ENCODE measurements at regions not wholly inside any gene's neighbourhood (a gene's known extent, or its start where the extent isn't known, plus 50 kb on each side); places are given as distances from the start of the nearest gene placed in this dataset.
"Not testable (repeated sequence)": the region's sequence is repeated elsewhere in the genome, so short reads cannot be mapped to it uniquely, and the experiment has no call there.

DNA sequence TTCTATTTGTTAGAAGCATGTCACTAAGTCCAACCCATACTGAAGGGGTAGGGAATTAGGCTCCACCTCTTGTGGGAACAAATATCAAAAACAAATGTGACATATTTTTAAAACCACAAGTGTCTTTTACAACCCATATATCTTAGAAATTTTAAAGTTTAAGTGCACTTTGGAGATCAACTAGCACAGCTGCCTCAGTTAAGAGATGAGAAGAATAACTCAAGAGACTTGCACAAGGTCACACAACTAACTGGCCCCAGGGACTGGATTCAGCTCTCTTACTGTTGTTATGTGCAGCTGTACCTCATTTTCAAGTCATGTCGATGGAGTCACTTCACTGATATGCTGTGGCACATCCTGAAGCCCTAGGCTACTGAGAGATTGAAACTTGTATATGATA lies 102.9 kb upstream of the BMP2 start:
- intact Hi-C loops (cut with DNase I; ENCODE audit: low total_unique reads): no loop called here
- TF ChIP-seq, protein P1, sequence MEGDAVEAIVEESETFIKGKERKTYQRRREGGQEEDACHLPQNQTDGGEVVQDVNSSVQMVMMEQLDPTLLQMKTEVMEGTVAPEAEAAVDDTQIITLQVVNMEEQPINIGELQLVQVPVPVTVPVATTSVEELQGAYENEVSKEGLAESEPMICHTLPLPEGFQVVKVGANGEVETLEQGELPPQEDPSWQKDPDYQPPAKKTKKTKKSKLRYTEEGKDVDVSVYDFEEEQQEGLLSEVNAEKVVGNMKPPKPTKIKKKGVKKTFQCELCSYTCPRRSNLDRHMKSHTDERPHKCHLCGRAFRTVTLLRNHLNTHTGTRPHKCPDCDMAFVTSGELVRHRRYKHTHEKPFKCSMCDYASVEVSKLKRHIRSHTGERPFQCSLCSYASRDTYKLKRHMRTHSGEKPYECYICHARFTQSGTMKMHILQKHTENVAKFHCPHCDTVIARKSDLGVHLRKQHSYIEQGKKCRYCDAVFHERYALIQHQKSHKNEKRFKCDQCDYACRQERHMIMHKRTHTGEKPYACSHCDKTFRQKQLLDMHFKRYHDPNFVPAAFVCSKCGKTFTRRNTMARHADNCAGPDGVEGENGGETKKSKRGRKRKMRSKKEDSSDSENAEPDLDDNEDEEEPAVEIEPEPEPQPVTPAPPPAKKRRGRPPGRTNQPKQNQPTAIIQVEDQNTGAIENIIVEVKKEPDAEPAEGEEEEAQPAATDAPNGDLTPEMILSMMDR (IDR thresholded peaks at IDR 0.05): no peak
- H3K27ac ChIP-seq: no peak overlapping the region
- H3K4me1 ChIP-seq: no peaks in the 10 kb centered on the region
- no peaks in the 10 kb centered on the region for H3K36me3 ChIP-seq
- DNase-seq: no peak
- no peaks in the 10 kb centered on the region for H3K27me3 ChIP-seq
- H3K4me3 ChIP-seq: no peak overlapping the region
- no peaks in the 10 kb centered on the region for H3K9me3 ChIP-seq

DNA sequence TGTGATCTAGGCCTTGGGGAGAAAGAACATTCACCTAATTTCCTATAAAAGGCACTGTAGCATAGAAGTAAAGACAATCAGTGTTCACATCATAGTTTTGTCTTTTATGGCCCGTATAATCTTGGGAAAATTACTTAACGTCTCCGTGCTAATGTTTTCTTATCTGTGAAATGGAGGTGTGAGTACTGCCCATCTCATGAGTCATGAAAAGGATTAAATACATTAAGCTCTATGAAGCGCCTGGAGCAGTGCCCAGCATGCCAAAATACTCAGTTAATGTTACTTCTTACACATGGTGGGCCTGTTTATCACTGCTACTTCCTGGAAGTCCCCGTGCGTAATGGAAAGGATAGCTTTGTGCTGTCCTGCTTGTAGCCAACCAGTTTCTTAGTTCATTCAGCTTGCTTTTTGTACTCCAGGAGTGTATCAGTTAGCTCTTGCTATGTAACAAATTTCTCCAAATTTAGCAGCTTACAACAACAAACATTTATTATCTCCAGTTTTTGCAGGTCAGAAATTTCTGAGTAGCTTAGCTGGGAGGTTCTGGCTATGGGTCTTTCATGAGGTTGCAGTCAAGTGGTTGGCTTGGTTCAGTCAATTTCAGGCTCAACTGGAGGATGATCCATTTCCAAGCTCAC lies 103.6 kb upstream of the BMP2 start:
- Histone ChIP-seq H3K36me3 (no peaks in the 10 kb centered on the region), H3K9me3 (no peaks in the 10 kb centered on the region), H3K4me1 (no peaks in the 10 kb centered on the region), H3K4me3 (no peak overlapping the region), H3K27me3 (no peaks in the 10 kb centered on the region), H3K27ac (no peak overlapping the region)
- TF ChIP-seq, protein P1 (IDR thresholded peaks at IDR 0.05): no peak
- intact Hi-C loops (cut with DNase I; ENCODE audit: low total_unique reads): no loop called here
- DNase-seq: no peak

DNA sequence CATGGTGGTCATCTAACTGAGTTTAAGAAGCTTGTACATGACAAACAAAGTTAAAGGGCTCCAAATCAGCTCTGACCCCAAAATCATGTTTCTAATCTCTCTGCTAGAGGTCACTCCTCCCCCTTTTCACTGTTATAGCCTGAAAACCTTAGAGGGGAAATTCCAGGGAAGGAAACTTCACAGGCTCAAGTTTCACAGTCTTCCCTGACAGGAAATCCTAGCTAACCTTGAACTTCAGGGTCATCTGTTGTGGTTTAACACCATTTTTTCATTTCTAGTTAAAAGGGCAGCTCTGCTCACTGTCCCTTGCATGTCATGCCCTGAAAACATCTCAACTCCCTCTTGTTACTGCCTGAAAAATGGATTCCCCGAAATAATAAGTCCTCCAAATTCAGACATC lies 104.4 kb upstream of the BMP2 start:
- Histone ChIP-seq H3K27ac (no peak overlapping the region), H3K4me3 (no peak overlapping the region), H3K36me3 (no peaks in the 10 kb centered on the region), H3K4me1 (no peaks in the 10 kb centered on the region), H3K27me3 (no peaks in the 10 kb centered on the region), H3K9me3 (no peaks in the 10 kb centered on the region)
- no peak for DNase-seq
- intact Hi-C loops (cut with DNase I; ENCODE audit: low total_unique reads): no loop called here
- TF ChIP-seq, protein P1 (IDR thresholded peaks at IDR 0.05): no peak

DNA sequence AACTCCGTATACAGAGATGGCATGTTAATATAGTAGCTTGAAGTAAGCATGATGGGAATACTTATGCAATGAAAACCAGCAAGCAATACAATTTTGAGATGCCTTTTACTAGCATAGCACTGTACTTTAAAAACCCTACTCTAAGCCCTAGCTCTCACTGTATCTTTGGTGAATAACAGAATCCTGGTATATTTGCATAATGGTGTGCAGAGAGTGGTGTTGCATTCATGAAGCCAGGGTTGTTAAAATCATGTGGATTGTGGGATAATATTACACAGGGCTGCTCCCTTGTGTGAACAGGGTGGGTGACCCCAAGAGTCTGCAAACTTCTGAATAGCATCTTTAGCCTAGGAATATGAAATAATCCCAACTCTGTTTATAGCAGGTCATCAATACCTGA lies 105.2 kb upstream of the BMP2 start:
- H3K4me1 ChIP-seq: no peaks in the 10 kb centered on the region
- TF ChIP-seq, protein P1 (IDR thresholded peaks at IDR 0.05): no peak
- intact Hi-C loops (cut with DNase I; ENCODE audit: low total_unique reads): no loop called here

DNA sequence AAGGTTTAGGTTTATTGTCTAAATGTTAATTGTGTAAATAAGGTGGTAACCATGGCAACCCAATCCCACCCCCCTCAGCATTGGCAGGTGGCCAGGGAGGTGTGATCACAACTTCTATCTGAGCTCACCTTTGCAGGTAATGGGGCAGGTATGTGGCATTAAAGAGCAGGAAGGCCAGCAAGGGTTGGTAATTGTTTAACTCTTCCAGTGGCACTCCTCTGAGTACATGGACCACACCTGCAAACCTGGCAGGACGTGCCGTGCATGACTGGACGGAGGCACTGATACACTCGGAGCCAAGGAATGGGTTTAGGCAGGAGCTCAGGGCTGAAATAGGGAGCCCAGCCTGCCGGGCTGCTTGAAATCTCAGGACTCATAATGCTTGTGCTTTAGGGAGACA lies 107.0 kb upstream of the BMP2 start:
- intact Hi-C loops (cut with DNase I; ENCODE audit: low total_unique reads): no loop called here
- DNase-seq: no peak
- no peaks in the 10 kb centered on the region for H3K9me3 ChIP-seq
- no peaks in the 10 kb centered on the region for H3K4me1 ChIP-seq
- H3K36me3 ChIP-seq: no peaks in the 10 kb centered on the region
- H3K4me3 ChIP-seq: no peak overlapping the region
- H3K27me3 ChIP-seq: no peaks in the 10 kb centered on the region
- TF ChIP-seq, protein P1 (IDR thresholded peaks at IDR 0.05): no peak
- H3K27ac ChIP-seq: no peak overlapping the region

More for the DNA sequence above, 105.2 kb upstream of the BMP2 start:
- Histone ChIP-seq H3K27me3 (no peaks in the 10 kb centered on the region), H3K36me3 (no peaks in the 10 kb centered on the region), H3K4me3 (no peak overlapping the region), H3K9me3 (no peaks in the 10 kb centered on the region), H3K27ac (no peak overlapping the region)
- no peak for DNase-seq

DNA sequence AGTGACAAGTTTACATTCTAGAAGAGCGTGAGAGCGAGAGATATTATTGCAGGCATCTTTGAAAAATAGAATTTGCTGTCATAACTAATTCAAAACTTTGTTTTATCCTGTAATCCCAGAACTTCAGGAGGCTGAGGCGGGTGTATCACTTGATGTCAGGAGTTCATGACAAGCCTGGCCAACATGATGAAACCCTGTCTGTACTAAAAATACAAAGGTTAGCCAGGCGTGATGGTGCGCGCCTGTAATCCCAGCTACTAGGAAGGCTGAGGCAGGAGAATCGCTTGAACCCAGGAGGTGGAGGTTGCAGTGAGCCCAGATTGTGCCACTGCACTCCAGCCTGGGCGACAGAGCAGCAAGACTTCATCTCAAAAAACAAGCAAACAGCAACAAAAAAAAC lies 108.6 kb upstream of the BMP2 start:
- not testable (repeated sequence) for H3K4me1 ChIP-seq, DNase-seq

More for the DNA sequence above, 108.6 kb upstream of the BMP2 start:
- H3K36me3 ChIP-seq; H3K27me3 ChIP-seq; H3K27ac ChIP-seq; H3K9me3 ChIP-seq; intact Hi-C loops (cut with DNase I; ENCODE audit: low total_unique reads); H3K4me3 ChIP-seq: not testable (repeated sequence)
